ENCODE measurements at regions not wholly inside any gene's neighbourhood (a gene's known extent, or its start where the extent isn't known, plus 50 kb on each side); places are given as distances from the start of the nearest gene placed in this dataset.

DNA sequence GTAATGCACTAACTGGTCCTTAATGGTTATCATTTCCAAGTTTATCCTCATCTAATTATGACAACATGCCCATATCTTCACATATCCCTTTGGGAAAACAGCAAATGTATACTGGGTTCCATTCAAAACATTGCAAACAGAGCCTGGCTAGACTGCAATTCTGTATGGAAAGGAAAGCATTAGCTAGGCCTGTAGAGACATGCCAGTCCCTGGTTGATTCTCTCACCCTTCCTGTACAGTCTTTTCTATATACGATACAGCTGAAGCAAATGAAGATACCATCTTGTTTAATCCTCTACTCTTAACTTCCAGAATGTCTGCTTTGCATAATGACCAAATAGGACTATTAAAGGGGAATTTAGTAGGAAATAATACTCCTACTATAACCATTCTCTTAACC, 294.4 kb upstream of the MC4R start:
- TF ChIP-seq, protein P1, sequence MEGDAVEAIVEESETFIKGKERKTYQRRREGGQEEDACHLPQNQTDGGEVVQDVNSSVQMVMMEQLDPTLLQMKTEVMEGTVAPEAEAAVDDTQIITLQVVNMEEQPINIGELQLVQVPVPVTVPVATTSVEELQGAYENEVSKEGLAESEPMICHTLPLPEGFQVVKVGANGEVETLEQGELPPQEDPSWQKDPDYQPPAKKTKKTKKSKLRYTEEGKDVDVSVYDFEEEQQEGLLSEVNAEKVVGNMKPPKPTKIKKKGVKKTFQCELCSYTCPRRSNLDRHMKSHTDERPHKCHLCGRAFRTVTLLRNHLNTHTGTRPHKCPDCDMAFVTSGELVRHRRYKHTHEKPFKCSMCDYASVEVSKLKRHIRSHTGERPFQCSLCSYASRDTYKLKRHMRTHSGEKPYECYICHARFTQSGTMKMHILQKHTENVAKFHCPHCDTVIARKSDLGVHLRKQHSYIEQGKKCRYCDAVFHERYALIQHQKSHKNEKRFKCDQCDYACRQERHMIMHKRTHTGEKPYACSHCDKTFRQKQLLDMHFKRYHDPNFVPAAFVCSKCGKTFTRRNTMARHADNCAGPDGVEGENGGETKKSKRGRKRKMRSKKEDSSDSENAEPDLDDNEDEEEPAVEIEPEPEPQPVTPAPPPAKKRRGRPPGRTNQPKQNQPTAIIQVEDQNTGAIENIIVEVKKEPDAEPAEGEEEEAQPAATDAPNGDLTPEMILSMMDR (IDR thresholded peaks at IDR 0.05): no peak
- no peak for TF ChIP-seq POLR2A (IDR thresholded peaks at IDR 0.05)
